K562 (cell line): ENCODE measurements at regions not wholly inside any gene's neighbourhood (a gene's known extent, or its start where the extent isn't known, plus 50 kb on each side); places are given as distances from the start of the nearest gene placed in this dataset.

Experiments used
- ATAC-seq: fragments of 200-7000 bp; cut with Tn5 transposase; 3 replicates; pipeline ENCODE4 v1.9.1; 2020; ENCODE audit warnings: moderate library complexity
- BruUV-seq: library from RNA; stranded (reverse); fragments of 400-500 nt; replicated peaks from 2 replicates; lab custom pipeline; 2021; lab: Mats Ljungman, UMichigan
- CTCF ChIA-PET: fragments of 300-600 bp; formaldehyde crosslinking; extraction: SDS; loops from one replicate; lab custom pipeline; 2021; ENCODE audit warnings: low intra/inter-chr PET ratio; lab: Yijun Ruan, JAX
- POLR2A ChIA-PET: fragments of 300-600, 350-650 bp; sonication (Branson Sonifier 250); formaldehyde crosslinking; extraction: SDS; loops from one replicate; lab custom pipeline; 2021; ENCODE audit warnings: antibody characterized with exemption, inconsistent platforms; lab: Yijun Ruan, JAX
- DNase-seq, 4 experiments: peaks; one replicate each; pipeline versions ENCODE4 v3.0.0 to v3.0.0-alpha.2; 2011 to 2018; ENCODE audit warnings: low spot score in 3 of 4, mixed read lengths in 3 of 4; ENCODE audit errors: extremely low read depth in 1 of 4
- FAIRE-seq: peaks from 2 replicates; lab custom pipeline; 2011; peaks lifted over from hg19 to GRCh38; lab: Jason Lieb, UNC
- H2AFZ ChIP-seq: 2 replicates; pipeline ENCODE4 v1.6.0; 2011; ENCODE audit warnings: low read depth, low read length, control low read depth, inconsistent platforms
- H3K27ac ChIP-seq: fragments of 200-600 bp; 3 replicates; pipeline ENCODE4 v1.8.0; 2011; ENCODE audit warnings: low read depth, mild to moderate bottlenecking, control low read depth, inconsistent platforms, low read length, moderate library complexity, mixed read lengths; ENCODE audit errors: extremely low read depth
- H3K27me3 ChIP-seq, 2 experiments: fragments of 300-600 bp in 1 of 2; 2 replicates in 1 of 2; 3 replicates in 1 of 2; pipeline versions ENCODE4 v1.6.0 to v1.8.0; 2011; ENCODE audit warnings: inconsistent platforms in 2 of 2, low read length in 2 of 2, mild to moderate bottlenecking in 1 of 2, mixed read lengths in 1 of 2, moderate library complexity in 1 of 2; ENCODE audit not compliant: control insufficient read depth in 2 of 2, insufficient read depth in 2 of 2
- H3K36me3 ChIP-seq: fragments of 300-600 bp; 3 replicates; pipeline ENCODE4 v1.8.0; 2011; ENCODE audit warnings: mild to moderate bottlenecking, low read length, inconsistent platforms; ENCODE audit not compliant: control insufficient read depth, insufficient read depth
- H3K4me1 ChIP-seq, 2 experiments: fragments of 200-600 bp in 1 of 2; replicated peaks in 1 of 2; 2 replicates in 1 of 2; 3 replicates in 1 of 2; pipeline versions ENCODE4 v1.5.1 to v1.8.0; 2011; ENCODE audit warnings: inconsistent platforms in 2 of 2, low read length in 2 of 2, mild to moderate bottlenecking in 1 of 2, mixed read lengths in 1 of 2, moderate library complexity in 1 of 2; ENCODE audit not compliant: control insufficient read depth in 2 of 2, insufficient read depth in 2 of 2
- H3K4me2 ChIP-seq: 2 replicates; pipeline ENCODE4 v1.6.1; 2011; ENCODE audit warnings: low read length, control low read depth, inconsistent platforms, mixed read lengths; ENCODE audit not compliant: insufficient read depth
- H3K4me3 ChIP-seq: fragments of 200-600 bp; sonication (generic), shearing (Covaris generic); 2 replicates; pipeline ENCODE4 v1.5.1; 2016; ENCODE audit warnings: control low read depth, inconsistent platforms
- H3K79me2 ChIP-seq: fragments of 200-600 bp; 3 replicates; pipeline ENCODE4 v1.8.0; 2011; ENCODE audit warnings: low read length, inconsistent platforms; ENCODE audit not compliant: control insufficient read depth, insufficient read depth
- H3K9ac ChIP-seq, 2 experiments: 2 replicates each; pipeline versions ENCODE4 v1.6.0 to v1.6.1; 2011; ENCODE audit warnings: low read depth in 2 of 2, low read length in 2 of 2, control low read depth in 1 of 2, inconsistent platforms in 1 of 2, mild to moderate bottlenecking in 1 of 2, mixed read lengths in 1 of 2; ENCODE audit not compliant: insufficient read depth in 1 of 2
- H3K9me1 ChIP-seq: one replicate; pipeline ENCODE4 v1.6.0; 2011; ENCODE audit warnings: inconsistent platforms, mild to moderate bottlenecking, low read length, moderate library complexity; ENCODE audit not compliant: control insufficient read depth, insufficient read depth
- H3K9me3 ChIP-seq: replicated peaks from 2 replicates; pipeline ENCODE4 v1.5.1; 2011; ENCODE audit warnings: low read depth, low read length, inconsistent platforms; ENCODE audit not compliant: control insufficient read depth, insufficient read depth
- H4K20me1 ChIP-seq: replicated peaks from 2 replicates; pipeline ENCODE4 v1.6.1; 2011; ENCODE audit warnings: low read length, inconsistent platforms, mixed read lengths; ENCODE audit not compliant: control insufficient read depth, insufficient read depth
- CHAMP1 ChIP-seq: fragments of 450-650 bp; IDR thresholded peaks from 2 replicates; pipeline ENCODE4 v1.6.1; 2016; ENCODE audit warnings: mild to moderate bottlenecking
- DNMT1 ChIP-seq: fragments of 450-650 bp; IDR thresholded peaks from 2 replicates; pipeline ENCODE4 v1.6.1; 2016; ENCODE audit warnings: antibody characterized with exemption, mild to moderate bottlenecking
- MEF2A ChIP-seq: IDR thresholded peaks from 2 replicates; pipeline ENCODE4 v1.6.1; 2011; ENCODE audit warnings: low read depth, mild to moderate bottlenecking, low read length, moderate library complexity; ENCODE audit not compliant: control insufficient read depth
- NFATC3 ChIP-seq: fragments of 450-650 bp; IDR thresholded peaks from 2 replicates; pipeline ENCODE4 v1.6.1; 2017; ENCODE audit warnings: mild to moderate bottlenecking
- NR2C2 ChIP-seq, 2 experiments: fragments of 200-800 bp in 1 of 2; sonication (Bioruptor generic) in 1 of 2; sonication (generic) in 1 of 2; formaldehyde crosslinking in 1 of 2; IDR thresholded peaks; 2 replicates each; pipeline versions ENCODE4 v1.6.1 to v1.8.0; 2016 to 2022; ENCODE audit warnings: mild to moderate bottlenecking in 1 of 2, missing compliant biosample characterization in 1 of 2, missing genetic modification characterization in 1 of 2, missing genetic modification reagents in 1 of 2
- NRF1 ChIP-seq, 2 experiments: fragments of 450-650 bp; IDR thresholded peaks in 1 of 2; conservative IDR thresholded peaks in 1 of 2; 2 replicates each; pipeline ENCODE4 v1.6.1; 2014; ENCODE audit warnings: mild to moderate bottlenecking in 2 of 2
- RBM15 ChIP-seq: fragments of 200-400 bp; formaldehyde crosslinking; IDR thresholded peaks from 2 replicates; pipeline ENCODE4 v1.6.1; 2018; ENCODE audit warnings: mild to moderate bottlenecking, low read length, moderate library complexity; ENCODE audit not compliant: insufficient read depth
- RBM22 ChIP-seq: fragments of 200-400 bp; formaldehyde crosslinking; IDR thresholded peaks from 2 replicates; pipeline ENCODE4 v1.6.1; 2018; ENCODE audit warnings: low read length, low read depth; ENCODE audit not compliant: poor library complexity, severe bottlenecking
- SIX5 ChIP-seq, 2 experiments: IDR thresholded peaks; 2 replicates each; pipeline ENCODE4 v1.6.1; 2011; ENCODE audit warnings: low read length in 2 of 2, borderline replicate concordance in 1 of 2, low read depth in 1 of 2, mild to moderate bottlenecking in 1 of 2, moderate library complexity in 1 of 2; ENCODE audit not compliant: insufficient read depth in 1 of 2
- SREBF2 ChIP-seq: sonication (generic); formaldehyde crosslinking; IDR thresholded peaks from 2 replicates; pipeline ENCODE4 v1.4.0; 2020; ENCODE audit warnings: mild to moderate bottlenecking, missing genetic modification reagents
- ZNF197 ChIP-seq: fragments of 200-800 bp; sonication (Bioruptor generic); IDR thresholded peaks from 2 replicates; pipeline ENCODE4 v1.6.1; 2016; ENCODE audit warnings: low read depth, missing genetic modification characterization, missing compliant biosample characterization
- ZNF347 ChIP-seq: fragments of 450-650 bp; formaldehyde crosslinking; IDR thresholded peaks from 2 replicates; pipeline ENCODE4 v1.4.0; 2020; ENCODE audit warnings: low read depth, mild to moderate bottlenecking, moderate library complexity
- ZNF592 ChIP-seq: fragments of 450-650 bp; IDR thresholded peaks from 2 replicates; pipeline ENCODE4 v1.6.1; 2017; ENCODE audit warnings: antibody characterized with exemption, mild to moderate bottlenecking
- WGBS: fragments of 100-300 bp; shearing (Covaris generic); methylation state at CpG from one replicate; pipeline ENCODE4 v1.1.6; 2016; ENCODE audit warnings: low coverage, mixed read lengths; ENCODE audit not compliant: insufficient coverage; ENCODE audit errors: missing lambda C conversion rate; 5-methylcytosine and 5-hydroxymethylcytosine counted together
- in situ Hi-C: fragments of 300-500 bp; cut with MboI; formaldehyde crosslinking; loops from 4 replicates; pipeline ENCODE4 v1.15.0; 2018; ENCODE audit warnings: inconsistent platforms, mixed read lengths
- intact Hi-C: fragments of 100-400 bp; cut with micrococcal nuclease; formaldehyde crosslinking; loops from 2 replicates; pipeline ENCODE4 v1.14.2; 2022
- TF ChIP-seq, protein P1 (sequence below): fragments of 200-800 bp; sonication (Bioruptor generic); IDR thresholded peaks from 2 replicates; pipeline ENCODE4 v1.6.1; 2017; ENCODE audit warnings: missing genetic modification characterization, missing compliant biosample characterization

- intact Hi-C loops (no loop called here), in situ Hi-C loops (no loop called here)
- no peak overlapping the region for H3K4me2 ChIP-seq
- no peaks in the 10 kb centered on the region for H3K79me2 ChIP-seq
- no peaks in the 10 kb centered on the region for H3K9me1 ChIP-seq
- no peak overlapping the region for H3K4me3 ChIP-seq
- no peak overlapping the region for H3K9ac ChIP-seq
- 2% methylated on average over 5 of the region's 6 CpGs for WGBS
- H3K36me3 ChIP-seq = no peaks in the 10 kb centered on the region
- ChIA-PET POLR2A (no interaction called here), CTCF (no interaction called here)
- FAIRE-seq (no peak), DNase-seq (no peak), ATAC-seq (no peak)
- no peaks in the 10 kb centered on the region for H3K27me3 ChIP-seq
- BruUV-seq = no TSS peak
- H3K27ac ChIP-seq = no peak overlapping the region
- H2AFZ ChIP-seq = no peak overlapping the region
- no peaks in the 10 kb centered on the region for H3K9me3 ChIP-seq
- no peaks in the 10 kb centered on the region for H4K20me1 ChIP-seq
- no peaks in the 10 kb centered on the region for H3K4me1 ChIP-seq
- TF ChIP-seq ZNF592 (no peak), CHAMP1 (no peak), NR2C2 (CRISPR knock-in tag; IDR thresholded peaks at IDR 0.05) (no peak), NR2C2 (tag; IDR thresholded peaks at IDR 0.05) (no peak), SREBF2 (no peak), RBM15 (no peak), MEF2A (no peak), NFATC3 (no peak), NRF1 (conservative IDR thresholded peaks at IDR 0.05 in 1 of 2, IDR thresholded peaks at IDR 0.05 in 1 of 2) (no peak), DNMT1 (no peak), ZNF347 (CRISPR knock-in tag) (no peak), SIX5 (IDR thresholded peaks at IDR 0.05; ENCODE audit: borderline replicate concordance in 1 of 2, insufficient read depth in 1 of 2, low read depth in 1 of 2, low read length in 2 of 2) (no peak), RBM22 (no peak), ZNF197 (CRISPR knock-in tag) (no peak)
- TF ChIP-seq, protein P1, sequence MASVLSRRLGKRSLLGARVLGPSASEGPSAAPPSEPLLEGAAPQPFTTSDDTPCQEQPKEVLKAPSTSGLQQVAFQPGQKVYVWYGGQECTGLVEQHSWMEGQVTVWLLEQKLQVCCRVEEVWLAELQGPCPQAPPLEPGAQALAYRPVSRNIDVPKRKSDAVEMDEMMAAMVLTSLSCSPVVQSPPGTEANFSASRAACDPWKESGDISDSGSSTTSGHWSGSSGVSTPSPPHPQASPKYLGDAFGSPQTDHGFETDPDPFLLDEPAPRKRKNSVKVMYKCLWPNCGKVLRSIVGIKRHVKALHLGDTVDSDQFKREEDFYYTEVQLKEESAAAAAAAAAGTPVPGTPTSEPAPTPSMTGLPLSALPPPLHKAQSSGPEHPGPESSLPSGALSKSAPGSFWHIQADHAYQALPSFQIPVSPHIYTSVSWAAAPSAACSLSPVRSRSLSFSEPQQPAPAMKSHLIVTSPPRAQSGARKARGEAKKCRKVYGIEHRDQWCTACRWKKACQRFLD (CRISPR knock-in tag) = no peak
Observed at GRCh38 chr2:228786901-228787300, 484.2 kb downstream of the PID1 start.
